SKM-1 treated with dmso at 0.1 percent for 144 hours (cell line): ENCODE measurements at regions not wholly inside any gene's neighbourhood (a gene's known extent, or its start where the extent isn't known, plus 50 kb on each side); places are given as distances from the start of the nearest gene placed in this dataset.
"Not testable (repeated sequence)": the region's sequence is repeated elsewhere in the genome, so short reads cannot be mapped to it uniquely, and the experiment has no call there.

Experiments
- DNase-seq: peaks from one replicate; lab custom pipeline; 2025; ENCODE audit not compliant: unreplicated experiment; lab: John Stamatoyannopoulos, UW

DNA sequence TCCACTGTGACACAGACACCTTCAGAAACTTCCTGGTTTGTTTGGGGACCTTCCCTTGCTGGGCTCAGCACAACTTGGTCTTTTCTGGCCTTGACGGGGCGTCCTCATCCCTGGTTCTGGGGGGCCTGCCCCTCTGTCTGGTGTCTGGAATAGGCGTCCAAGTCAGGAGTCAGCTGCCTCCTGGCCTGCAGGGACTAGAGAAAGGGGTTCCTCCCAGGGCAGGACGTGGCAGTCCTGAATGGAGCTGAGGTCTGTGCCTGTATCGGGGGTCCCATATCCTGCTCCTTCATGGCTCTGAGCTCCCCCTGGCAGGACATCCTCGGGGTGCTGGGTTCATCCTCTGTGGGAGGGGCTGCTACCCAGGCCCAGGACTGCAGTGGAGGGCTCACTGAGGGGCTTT is 384.0 kb downstream of the TMEM121 start:
- DNase-seq = no peak

DNA sequence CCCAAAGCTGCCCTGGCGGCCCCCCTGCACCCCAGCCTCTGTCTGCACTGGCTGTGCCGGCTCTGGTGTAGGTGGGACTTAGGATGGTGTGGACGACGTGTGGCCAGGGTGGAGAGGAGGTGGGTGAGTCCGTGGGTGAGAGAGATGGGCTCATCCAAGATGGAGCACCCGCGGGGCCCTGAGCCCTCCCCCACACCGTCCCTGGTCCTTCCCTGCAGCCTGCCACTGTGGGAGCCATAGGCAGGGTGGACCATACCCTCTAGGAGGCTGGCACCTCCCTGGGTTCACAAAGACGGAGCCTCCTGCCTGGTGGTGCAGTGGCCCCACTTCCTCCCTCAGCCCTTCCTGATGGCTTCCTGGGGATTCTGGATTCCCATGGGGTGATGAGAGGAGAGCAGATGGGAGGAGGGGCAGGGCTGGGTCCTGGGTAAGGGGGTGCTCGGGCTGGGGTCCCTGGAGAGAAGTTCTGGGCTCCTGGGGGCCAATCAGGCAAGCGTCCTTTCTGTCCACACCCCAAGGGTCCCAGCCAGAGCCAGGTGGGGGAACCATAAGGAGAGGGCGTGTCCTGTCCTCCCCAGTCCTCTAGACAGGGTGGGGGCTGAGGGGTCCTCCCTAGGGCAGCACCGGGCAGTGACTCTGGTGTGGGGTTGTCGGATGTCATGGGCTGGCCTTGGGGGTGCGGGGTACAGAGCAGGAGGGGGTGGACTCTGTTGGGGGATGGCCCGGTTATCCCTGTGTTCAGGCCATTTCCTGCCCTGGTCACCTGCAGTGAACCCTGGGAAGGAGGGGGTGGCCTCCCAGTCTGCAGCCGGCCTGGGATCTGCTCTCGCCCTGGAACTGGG is 384.8 kb downstream of the TMEM121 start:
- no peak for DNase-seq

- DNase-seq = not testable (repeated sequence)
Measured at GRCh38 chr14:105911848-105912292, 385.5 kb downstream of the TMEM121 start.

DNA sequence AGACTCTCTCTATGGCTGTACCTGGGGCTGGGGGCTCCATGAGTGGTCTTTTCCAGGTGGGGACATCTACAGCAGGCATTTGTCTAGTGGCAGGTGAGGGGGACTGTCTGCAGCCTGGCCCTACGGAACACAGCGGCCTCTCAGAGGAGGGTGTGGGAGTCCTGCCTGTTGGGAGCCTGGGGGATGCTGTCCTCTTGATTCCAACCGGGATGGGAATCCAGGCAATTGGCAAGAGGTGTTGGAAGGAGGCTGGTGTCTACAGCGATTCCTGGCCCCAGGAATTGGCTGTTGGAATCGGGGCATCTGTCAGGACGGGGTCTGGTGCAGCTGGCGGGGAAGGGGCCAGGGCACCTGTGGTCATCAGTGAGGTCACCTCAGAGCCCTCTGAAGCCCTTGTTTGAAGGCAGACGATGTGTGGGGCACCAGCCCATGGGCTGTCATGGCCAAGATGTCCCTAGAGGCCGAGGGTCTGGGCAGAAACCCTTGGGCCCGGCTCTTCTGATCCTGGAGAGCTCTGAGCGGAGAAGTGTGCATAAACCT is 386.3 kb downstream of the TMEM121 start:
- no peak for DNase-seq

- no peak for DNase-seq
Measured at GRCh38 chr14:105913221-105913620, 386.8 kb downstream of the TMEM121 start.

DNA sequence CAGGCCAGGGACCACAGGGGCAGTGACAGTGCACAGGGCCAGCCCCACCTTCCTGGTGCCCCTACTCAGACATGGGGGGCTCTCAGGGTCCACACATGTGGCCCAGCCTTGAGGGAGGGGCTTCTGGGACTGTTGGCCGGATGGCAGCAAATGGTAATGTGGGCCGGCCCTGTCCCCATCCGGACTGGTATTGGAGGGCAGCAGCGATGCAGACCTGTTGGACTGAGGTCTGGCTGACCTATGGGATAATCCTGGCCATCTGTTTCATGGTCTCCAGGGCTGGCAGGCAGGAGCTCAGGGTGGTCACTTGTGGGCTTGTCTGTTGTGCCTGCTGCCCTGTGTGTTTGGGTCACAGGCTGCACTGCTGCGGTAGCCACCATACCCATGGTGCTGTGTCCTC is 387.5 kb downstream of the TMEM121 start:
- no peak for DNase-seq

DNA sequence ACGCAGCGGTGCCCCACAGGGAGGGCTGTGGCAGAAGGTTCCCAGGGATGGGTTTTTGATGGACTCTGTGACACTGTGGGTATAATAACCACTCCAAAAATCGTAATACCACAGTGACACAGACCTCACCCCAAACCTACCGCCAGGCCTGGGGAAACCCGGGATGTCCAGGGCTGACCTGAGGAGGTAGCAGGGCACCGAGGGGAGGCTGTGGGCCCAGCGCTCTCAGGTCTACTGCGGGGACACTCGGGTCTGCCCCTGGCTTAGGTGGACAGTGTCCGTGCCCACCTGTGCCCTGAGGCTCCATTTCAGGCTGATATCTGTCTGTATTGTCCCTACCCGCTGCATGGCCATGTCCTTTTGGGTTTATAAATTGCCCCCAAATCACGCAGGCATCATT is 387.9 kb downstream of the TMEM121 start:
- not testable (repeated sequence) for DNase-seq

DNA sequence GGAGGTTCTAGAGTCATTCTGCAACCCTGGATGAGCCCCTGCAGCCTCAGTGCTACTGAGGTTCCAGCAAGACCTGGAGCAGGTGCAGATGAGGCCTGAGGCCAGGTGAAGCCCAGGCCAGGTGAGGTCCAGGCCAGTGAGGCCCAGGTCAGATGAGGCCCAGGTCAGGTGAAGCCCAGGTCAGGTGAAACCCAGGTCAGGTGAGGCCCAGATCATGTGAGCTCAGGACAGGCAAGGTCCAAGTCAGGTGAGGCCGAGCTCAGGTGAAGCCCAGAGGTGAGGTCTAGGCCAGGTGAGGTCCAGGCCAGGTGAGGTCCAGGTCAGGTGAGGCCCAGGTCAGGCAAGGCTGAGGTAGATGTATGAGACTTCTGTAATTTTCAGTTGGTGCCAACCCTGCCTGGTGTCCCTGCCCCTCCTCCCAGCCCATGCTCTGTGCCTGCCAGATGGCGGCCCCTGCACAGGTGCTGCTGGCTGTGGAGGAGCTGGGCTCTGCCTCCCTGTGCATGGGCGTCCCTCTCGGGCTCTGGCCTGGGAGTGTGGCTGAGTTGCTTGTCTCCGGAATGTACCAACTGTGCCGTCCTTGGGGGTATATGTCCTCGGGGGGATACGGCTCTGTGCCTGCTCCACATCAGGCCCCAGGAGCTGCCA is 388.5 kb downstream of the TMEM121 start:
- no peak for DNase-seq

DNA sequence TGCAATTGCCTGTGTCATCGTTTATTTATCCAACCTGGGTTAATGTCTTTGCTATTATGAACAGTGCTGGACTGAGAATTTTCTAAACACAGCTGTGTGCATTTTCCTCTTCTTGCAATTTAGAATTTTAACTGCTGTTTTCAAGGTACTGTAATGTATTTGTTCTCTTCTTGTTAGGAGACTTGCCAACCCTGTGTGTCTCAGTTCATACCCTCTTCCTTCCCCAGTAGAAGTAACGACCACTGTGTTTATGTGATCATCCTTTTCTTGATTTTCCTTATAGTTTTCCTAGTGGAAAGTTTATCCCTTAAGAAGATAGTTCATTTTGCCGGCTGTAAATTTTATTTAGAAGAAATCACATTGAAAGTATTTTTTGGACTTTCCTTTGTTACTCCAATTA is 389.2 kb downstream of the TMEM121 start:
- DNase-seq = not testable (repeated sequence)

DNA sequence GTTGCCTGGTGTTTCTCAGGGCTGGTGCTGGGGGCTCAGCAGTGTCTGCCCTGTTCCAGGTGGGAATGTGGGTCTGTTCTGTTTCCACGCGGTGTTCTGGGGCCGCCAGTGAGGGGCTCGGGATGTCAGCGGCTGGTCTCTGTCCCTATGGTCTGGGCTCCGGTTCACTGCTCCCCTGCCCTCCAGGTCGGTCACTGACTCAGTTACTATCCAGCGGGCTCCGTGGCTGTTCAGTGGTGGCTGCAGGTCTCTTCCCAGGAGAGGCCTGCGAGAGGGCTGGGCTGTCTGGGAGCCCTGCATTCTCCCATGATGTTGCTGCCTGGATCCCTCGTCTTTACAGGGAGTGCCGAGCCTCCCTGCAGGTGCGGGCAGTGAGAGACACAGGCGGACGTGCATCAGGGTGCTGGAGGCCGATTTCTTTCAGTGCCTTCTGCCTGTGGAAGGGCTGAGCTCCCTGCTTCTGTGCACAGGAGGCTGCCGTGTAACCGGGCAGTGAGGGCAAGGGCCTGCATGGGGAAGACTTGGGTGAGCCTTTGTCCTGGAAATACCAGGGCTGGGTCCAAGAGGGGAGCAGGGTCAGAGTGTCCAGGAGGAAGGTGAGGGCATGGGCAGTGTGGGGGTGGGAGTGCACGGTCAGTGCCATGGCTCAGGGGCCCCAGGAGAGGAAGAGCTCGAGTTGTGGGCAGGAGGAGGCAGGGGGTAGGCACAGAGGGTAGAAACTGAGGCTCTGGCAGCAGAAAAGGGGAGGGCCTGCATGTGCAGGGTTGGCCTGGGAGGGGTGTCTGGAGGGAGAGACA is 391.0 kb downstream of the TMEM121 start:
- peak; percentile 14 for DNase-seq

- DNase-seq = no peak
Measured at GRCh38 chr14:105917933-105918436, 391.6 kb downstream of the TMEM121 start.

- DNase-seq = no peak
Measured at GRCh38 chr14:105918496-105919262, 392.3 kb downstream of the TMEM121 start.

- no peak for DNase-seq
Measured at GRCh38 chr14:105919458-105920150, 393.2 kb downstream of the TMEM121 start.

DNA sequence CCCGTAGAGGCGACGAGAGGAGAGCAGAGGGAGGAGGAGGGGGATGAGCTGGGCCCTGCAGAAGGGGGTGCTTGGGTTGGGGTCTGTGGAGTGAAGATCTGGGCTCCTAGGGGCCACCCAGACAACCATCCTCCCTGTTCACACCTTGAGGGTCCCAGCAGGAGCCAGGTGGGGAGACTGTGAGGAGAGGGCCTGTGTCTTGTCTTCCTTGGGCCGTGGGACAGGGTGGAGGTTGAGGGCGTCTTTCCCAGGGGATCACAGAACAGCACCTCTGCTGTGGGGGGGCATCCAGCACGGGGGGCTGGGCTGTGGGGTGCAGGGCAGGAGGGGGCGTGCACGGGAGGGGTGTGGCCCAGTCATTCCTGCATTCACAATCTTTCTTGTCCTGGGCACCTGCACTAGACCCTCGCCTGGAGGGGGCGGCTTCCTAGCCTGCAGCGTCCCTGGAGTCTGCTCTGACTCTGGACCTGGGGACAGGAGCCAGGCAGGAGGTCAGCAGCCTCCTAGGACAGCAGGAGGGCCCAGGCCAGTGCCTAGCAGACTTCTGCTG is 393.8 kb downstream of the TMEM121 start:
- not testable (repeated sequence) for DNase-seq

GRCh38 chr14:105920803-105921755 is 394.7 kb downstream of the TMEM121 start:
- not testable (repeated sequence) for DNase-seq

DNA sequence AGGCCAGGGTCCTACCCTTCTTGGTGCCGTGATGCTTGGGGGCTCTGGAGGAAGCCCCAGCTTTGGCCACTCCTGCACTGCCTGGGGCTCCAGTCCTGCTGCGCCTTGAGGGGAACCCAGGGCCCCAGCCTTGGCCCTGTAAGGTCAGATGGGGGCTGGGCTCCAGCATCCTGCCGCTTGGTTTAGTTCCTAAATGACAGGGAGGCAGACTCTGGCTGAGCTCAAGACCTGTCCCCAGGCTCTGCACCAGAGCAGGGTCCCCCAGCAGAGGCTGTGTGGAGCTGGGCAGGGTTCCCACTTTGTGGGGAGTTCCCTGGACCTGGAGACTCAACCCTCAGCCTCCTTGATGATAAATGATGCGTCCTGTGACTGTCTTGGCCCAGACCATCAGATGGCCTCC is 395.4 kb downstream of the TMEM121 start:
- DNase-seq = not testable (repeated sequence)

DNA sequence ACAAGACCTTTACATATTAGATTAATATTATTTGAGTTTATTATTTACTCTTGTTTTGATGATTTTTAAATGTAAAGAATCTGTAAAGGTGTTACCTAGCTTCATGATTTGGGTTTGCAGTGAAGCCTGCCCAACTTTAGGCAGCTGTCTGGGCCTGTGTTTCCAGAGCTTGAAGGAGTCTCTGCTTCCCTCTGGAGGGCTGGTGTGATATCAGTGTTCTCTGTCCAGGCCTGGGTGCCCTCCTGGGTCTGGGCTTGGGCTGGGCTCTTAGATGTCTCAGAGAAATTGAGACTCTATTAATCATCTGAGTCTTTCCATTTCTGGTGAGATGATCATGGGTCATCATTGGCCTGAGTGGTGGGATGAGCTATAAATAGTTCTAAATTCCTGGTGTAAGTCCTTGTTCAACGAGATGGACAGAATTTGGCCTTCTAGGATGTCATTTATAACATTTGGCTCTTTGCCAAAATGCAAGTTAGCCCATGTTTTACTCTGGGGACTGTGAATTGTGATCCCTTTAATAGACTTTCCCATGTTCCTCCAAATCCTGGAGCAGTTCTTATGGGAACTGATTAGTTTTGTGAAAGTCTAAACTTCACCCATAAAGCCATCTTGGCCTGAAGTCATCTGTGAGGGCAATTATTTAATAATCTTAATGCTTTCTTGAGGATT is 397.3 kb downstream of the TMEM121 start:
- not testable (repeated sequence) for DNase-seq
